ENCODE measurements at regions not wholly inside any gene's neighbourhood (a gene's known extent, or its start where the extent isn't known, plus 50 kb on each side); places are given as distances from the start of the nearest gene placed in this dataset.

DNA sequence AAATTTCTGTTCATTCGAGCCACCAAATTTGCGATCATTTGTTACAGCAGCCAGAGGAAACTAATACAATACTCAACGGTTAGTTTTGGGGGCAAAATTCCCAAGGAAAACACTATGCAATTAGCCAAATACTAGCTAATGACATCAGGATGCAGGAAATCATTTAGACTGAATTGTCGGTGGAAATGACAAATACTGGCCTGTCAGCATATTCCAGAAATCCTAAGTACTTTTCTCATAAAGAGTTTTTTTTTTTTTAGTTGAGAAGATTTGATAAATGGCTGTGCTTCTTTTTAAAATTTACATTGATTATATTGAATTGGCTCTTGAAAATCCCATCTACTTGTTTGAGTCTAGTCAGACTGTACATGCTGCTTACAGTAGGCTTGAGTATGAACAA is 410.1 kb downstream of the SUCLG1 start:
- TF ChIP-seq, protein P1, sequence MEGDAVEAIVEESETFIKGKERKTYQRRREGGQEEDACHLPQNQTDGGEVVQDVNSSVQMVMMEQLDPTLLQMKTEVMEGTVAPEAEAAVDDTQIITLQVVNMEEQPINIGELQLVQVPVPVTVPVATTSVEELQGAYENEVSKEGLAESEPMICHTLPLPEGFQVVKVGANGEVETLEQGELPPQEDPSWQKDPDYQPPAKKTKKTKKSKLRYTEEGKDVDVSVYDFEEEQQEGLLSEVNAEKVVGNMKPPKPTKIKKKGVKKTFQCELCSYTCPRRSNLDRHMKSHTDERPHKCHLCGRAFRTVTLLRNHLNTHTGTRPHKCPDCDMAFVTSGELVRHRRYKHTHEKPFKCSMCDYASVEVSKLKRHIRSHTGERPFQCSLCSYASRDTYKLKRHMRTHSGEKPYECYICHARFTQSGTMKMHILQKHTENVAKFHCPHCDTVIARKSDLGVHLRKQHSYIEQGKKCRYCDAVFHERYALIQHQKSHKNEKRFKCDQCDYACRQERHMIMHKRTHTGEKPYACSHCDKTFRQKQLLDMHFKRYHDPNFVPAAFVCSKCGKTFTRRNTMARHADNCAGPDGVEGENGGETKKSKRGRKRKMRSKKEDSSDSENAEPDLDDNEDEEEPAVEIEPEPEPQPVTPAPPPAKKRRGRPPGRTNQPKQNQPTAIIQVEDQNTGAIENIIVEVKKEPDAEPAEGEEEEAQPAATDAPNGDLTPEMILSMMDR (IDR thresholded peaks at IDR 0.05), result no peak
- TF ChIP-seq POLR2AphosphoS5 (IDR thresholded peaks at IDR 0.05) (no peak), POLR2A (IDR thresholded peaks at IDR 0.05) (no peak)

All from breast epithelium (tissue), 3 donors.